K562 (cell line): ENCODE measurements at regions not wholly inside any gene's neighbourhood (a gene's known extent, or its start where the extent isn't known, plus 50 kb on each side); places are given as distances from the start of the nearest gene placed in this dataset.

ENCODE experiments used
- CHD7 ChIP-seq: fragments of 200-600 bp; sonication (generic); IDR thresholded peaks from one replicate; pipeline ENCODE4 v1.6.1; 2012; ENCODE audit warnings: mild to moderate bottlenecking, low read depth, low read length, inconsistent platforms
- DPF2 ChIP-seq: fragments of 450-650 bp; IDR thresholded peaks from 2 replicates; pipeline ENCODE4 v1.6.1; 2016
- GTF2B ChIP-seq: IDR thresholded peaks from 2 replicates; pipeline ENCODE4 v1.6.1; 2011; ENCODE audit not compliant: insufficient read length; ENCODE audit errors: extremely low read depth
- HMBOX1 ChIP-seq: sonication (generic); IDR thresholded peaks from 2 replicates; pipeline ENCODE4 v1.6.1; 2016
- RAD21 ChIP-seq, 2 experiments: fragments of 250-450 bp in 1 of 2; fragments of 450-650 bp in 1 of 2; sonication (Bioruptor Pico) in 1 of 2; formaldehyde crosslinking in 1 of 2; IDR thresholded peaks in 1 of 2; conservative IDR thresholded peaks in 1 of 2; 2 replicates each; pipeline versions ENCODE4 v1.4.0 to v1.8.0; 2020 to 2022; ENCODE audit warnings: mild to moderate bottlenecking in 2 of 2, moderate library complexity in 1 of 2
- RFX7 ChIP-seq: fragments of 250-450 bp; sonication (Bioruptor Pico); IDR thresholded peaks from 2 replicates; pipeline ENCODE4 v1.5.1; 2021; ENCODE audit warnings: mild to moderate bottlenecking
- TFAP4 ChIP-seq: sonication (generic); formaldehyde crosslinking; IDR thresholded peaks from 2 replicates; pipeline ENCODE4 v1.8.0; 2022; ENCODE audit warnings: missing genetic modification reagents, mild to moderate bottlenecking, moderate library complexity, borderline replicate concordance
- ZNF232 ChIP-seq: sonication (generic); formaldehyde crosslinking; IDR thresholded peaks from 2 replicates; pipeline ENCODE4 v1.8.0; 2022; ENCODE audit warnings: mild to moderate bottlenecking, missing genetic modification reagents
- ZNF324 ChIP-seq: fragments of 250-450 bp; sonication (Bioruptor Pico); IDR thresholded peaks from 2 replicates; pipeline ENCODE4 v1.4.0; 2020; ENCODE audit warnings: mild to moderate bottlenecking

GRCh38 chr2:241940329-241940728 lies 70.8 kb downstream of the RTP5 start (continued):
- TF ChIP-seq TFAP4 (CRISPR knock-in tag) (no peak), DPF2 (no peak), RFX7 (CRISPR knock-in tag) (no peak), ZNF324 (CRISPR knock-in tag) (peak; percentile 96), CHD7 (no peak), GTF2B (no peak), RAD21 (CRISPR knock-in tag; conservative IDR thresholded peaks at IDR 0.05 in 1 of 2, IDR thresholded peaks at IDR 0.05 in 1 of 2) (0 out of 4 replicates have a peak, but pooled peaks of 1 of the 2 experiments have one; percentile 18), HMBOX1 (no peak), ZNF232 (CRISPR knock-in tag) (no peak)
